Glutamatergic neuron (in vitro differentiated cells): ENCODE measurements at regions not wholly inside any gene's neighbourhood (a gene's known extent, or its start where the extent isn't known, plus 50 kb on each side); places are given as distances from the start of the nearest gene placed in this dataset.

Experiments used
- DNase-seq: peaks from one replicate; pipeline ENCODE4 v3.0.0; 2022
- H3K27ac Mint-ChIP-seq: one replicate; pipeline ENCODE4 v1.8.0; 2020; ENCODE audit warnings: mild to moderate bottlenecking, mixed read lengths, inconsistent platforms; ENCODE audit not compliant: unreplicated experiment
- H3K27me3 Mint-ChIP-seq: one replicate; pipeline ENCODE4 v1.8.0; 2020; ENCODE audit warnings: mild to moderate bottlenecking, moderate library complexity, mixed read lengths, inconsistent platforms; ENCODE audit not compliant: unreplicated experiment
- H3K36me3 Mint-ChIP-seq: one replicate; pipeline ENCODE4 v1.8.0; 2020; ENCODE audit warnings: mild to moderate bottlenecking, mixed read lengths, inconsistent platforms; ENCODE audit not compliant: unreplicated experiment
- H3K4me1 Mint-ChIP-seq: one replicate; pipeline ENCODE4 v1.8.0; 2020; ENCODE audit warnings: mild to moderate bottlenecking, low read depth, mixed read lengths, inconsistent platforms; ENCODE audit not compliant: unreplicated experiment
- H3K4me3 Mint-ChIP-seq: one replicate; pipeline ENCODE4 v1.8.0; 2020; ENCODE audit warnings: mild to moderate bottlenecking, mixed read lengths, inconsistent platforms; ENCODE audit not compliant: unreplicated experiment
- H3K9me3 Mint-ChIP-seq: one replicate; pipeline ENCODE4 v1.8.0; 2020; ENCODE audit warnings: mild to moderate bottlenecking, moderate library complexity, mixed read lengths, inconsistent platforms; ENCODE audit not compliant: unreplicated experiment
- TF ChIP-seq, protein P1 (sequence below): fragments of 200-600 bp; sonication (generic); IDR thresholded peaks from one replicate; pipeline ENCODE4 v1.5.0; 2021; ENCODE audit not compliant: partially characterized antibody, unreplicated experiment

DNA sequence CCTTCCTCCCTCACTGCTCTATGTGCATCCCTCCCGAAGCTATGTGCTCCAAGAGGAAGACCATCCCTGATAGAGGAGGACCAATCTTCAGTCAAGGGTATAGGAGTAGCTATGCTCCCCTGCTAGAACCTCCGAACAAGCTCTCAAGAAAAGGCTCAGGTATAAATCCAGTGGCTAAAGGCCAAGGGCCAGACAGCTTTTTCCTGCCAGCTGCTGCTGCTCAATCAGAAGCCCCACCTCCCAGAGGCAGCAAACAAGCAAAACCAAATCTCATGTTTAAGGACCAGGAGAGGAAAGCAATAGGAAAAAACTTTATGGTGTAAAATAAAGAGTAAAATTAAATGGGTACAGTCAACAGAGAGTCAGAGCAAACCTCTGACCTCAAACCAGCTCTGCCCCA lies 187.2 kb downstream of the FGFR2 start:
- Mint-ChIP-seq H3K9me3 (peaks cover 2% of the 10 kb centered on the region), H3K4me3 (no peak overlapping the region), H3K4me1 (peaks cover 5% of the 10 kb centered on the region), H3K27me3 (no peaks in the 10 kb centered on the region), H3K36me3 (no peaks in the 10 kb centered on the region), H3K27ac (no peak overlapping the region)
- no peak for DNase-seq
- TF ChIP-seq, protein P1, sequence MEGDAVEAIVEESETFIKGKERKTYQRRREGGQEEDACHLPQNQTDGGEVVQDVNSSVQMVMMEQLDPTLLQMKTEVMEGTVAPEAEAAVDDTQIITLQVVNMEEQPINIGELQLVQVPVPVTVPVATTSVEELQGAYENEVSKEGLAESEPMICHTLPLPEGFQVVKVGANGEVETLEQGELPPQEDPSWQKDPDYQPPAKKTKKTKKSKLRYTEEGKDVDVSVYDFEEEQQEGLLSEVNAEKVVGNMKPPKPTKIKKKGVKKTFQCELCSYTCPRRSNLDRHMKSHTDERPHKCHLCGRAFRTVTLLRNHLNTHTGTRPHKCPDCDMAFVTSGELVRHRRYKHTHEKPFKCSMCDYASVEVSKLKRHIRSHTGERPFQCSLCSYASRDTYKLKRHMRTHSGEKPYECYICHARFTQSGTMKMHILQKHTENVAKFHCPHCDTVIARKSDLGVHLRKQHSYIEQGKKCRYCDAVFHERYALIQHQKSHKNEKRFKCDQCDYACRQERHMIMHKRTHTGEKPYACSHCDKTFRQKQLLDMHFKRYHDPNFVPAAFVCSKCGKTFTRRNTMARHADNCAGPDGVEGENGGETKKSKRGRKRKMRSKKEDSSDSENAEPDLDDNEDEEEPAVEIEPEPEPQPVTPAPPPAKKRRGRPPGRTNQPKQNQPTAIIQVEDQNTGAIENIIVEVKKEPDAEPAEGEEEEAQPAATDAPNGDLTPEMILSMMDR, result no peak

DNA sequence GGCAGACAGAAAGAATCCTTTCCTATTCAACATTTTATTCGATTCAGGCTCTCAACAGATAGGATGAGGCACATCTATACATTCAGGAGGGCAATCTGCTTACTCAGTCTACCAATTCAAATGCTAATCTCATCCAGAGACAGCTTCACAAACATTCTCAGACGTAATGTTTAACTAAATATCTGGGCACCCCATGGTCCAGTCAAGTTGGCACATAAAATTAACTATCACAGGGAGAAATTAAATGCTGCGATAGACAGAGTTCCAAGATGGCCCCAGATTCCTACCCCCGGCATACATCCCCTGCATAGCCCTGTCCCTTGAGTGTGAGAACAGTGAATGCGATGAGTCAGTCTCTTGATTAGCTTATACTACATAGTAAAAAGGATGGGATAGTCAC lies 184.3 kb downstream of the FGFR2 start:
- Mint-ChIP-seq H3K9me3 (peaks cover 2% of the 10 kb centered on the region), H3K36me3 (no peaks in the 10 kb centered on the region), H3K27ac (no peak overlapping the region), H3K4me3 (no peak overlapping the region), H3K27me3 (no peaks in the 10 kb centered on the region), H3K4me1 (peaks cover 5% of the 10 kb centered on the region)
- TF ChIP-seq, protein P1, result no peak
- DNase-seq, result no peak

DNA sequence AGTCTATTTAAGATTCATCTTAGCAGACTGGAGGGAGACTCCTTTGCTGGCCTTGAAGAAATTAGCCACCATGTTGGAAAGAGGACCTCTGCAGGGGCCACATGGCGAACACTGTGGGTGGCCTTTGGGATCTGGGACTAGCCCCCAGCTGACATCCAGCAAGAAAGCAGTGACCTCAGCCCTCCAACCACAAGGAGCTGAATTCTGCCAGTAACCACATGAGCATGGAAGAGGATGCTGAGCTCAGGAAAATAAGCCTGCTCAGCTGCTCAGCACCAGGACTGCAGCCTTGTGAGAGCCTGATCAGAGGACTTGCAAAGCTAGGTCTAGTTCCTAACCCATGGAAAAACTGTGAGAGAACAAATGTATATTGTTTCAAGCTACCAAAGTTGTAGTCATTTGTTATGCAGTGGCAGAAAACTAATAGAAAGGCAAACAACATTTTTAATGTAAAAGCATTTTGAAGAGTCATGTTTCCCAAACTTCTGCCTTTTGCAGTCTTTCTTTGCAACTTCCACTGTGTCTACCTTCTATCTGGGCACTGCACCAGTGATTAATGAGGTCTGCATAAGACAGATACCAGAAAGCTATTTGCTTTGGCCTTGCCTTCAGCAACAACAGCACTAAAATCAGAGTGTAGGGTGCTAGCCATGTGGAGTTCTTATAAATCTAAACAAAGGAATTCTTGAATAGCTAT lies 183.7 kb downstream of the FGFR2 start:
- peaks cover 2% of the 10 kb centered on the region for H3K9me3 Mint-ChIP-seq
- H3K4me1 Mint-ChIP-seq, result peaks cover 5% of the 10 kb centered on the region
- H3K4me3 Mint-ChIP-seq, result no peak overlapping the region
- no peak for DNase-seq
- no peaks in the 10 kb centered on the region for H3K36me3 Mint-ChIP-seq
- no peaks in the 10 kb centered on the region for H3K27me3 Mint-ChIP-seq
- TF ChIP-seq, protein P1, result no peak
- no peak overlapping the region for H3K27ac Mint-ChIP-seq

DNA sequence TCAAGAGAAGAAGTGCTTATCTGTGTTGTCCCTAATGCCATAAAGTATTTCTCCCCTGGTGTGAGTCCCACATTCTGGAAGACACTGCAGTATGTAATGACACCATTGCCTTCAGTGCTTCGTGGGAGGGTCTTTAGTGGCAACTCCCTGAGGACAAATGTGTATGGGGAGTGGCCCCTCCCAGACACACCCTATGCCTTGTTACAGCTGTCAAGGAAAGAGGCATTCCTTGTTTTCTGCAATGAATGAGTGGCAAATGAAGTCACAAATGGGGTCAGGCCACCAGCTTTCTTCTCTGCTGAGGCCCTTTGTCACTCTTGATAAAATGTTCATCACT lies 183.2 kb downstream of the FGFR2 start:
- DNase-seq, result no peak
- peaks cover 5% of the 10 kb centered on the region for H3K4me1 Mint-ChIP-seq
- no peaks in the 10 kb centered on the region for H3K27me3 Mint-ChIP-seq
- H3K27ac Mint-ChIP-seq, result no peak overlapping the region
- TF ChIP-seq, protein P1, result no peak
- no peaks in the 10 kb centered on the region for H3K36me3 Mint-ChIP-seq
- no peak overlapping the region for H3K4me3 Mint-ChIP-seq
- peaks cover 2% of the 10 kb centered on the region for H3K9me3 Mint-ChIP-seq

DNA sequence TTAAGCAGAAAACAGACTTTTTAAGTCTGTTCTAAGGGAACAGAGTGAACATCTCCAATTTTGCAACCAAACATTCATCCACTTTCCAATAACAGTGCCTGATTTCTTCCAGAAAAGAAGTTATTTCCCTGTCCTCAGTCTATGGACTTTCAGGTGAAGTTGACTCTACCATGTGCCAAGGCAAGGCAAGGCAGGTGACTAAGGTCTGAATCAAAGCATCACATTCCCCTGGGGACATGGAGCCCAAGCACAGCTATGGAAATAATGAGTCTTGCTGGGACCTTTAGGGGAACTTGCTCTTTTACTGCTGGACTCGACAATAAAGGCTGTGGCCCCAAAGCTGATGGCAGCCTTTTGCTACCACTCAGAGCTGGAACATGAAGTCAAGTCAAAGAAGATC lies 182.2 kb downstream of the FGFR2 start:
- H3K27me3 Mint-ChIP-seq, result no peaks in the 10 kb centered on the region
- peaks cover 3% of the 10 kb centered on the region for H3K4me1 Mint-ChIP-seq
- H3K9me3 Mint-ChIP-seq, result peaks cover 4% of the 10 kb centered on the region
- no peaks in the 10 kb centered on the region for H3K36me3 Mint-ChIP-seq
- TF ChIP-seq, protein P1, result no peak
- H3K4me3 Mint-ChIP-seq, result no peak overlapping the region
- DNase-seq, result no peak
- H3K27ac Mint-ChIP-seq, result no peak overlapping the region
